Activated CD8-positive, alpha-beta memory T cell treated with anti-CD3 and anti-CD28 coated beads, Interleukin-2, amount 50 U/mL, for 1 hour (primary cell): ENCODE measurements at regions not wholly inside any gene's neighbourhood (a gene's known extent, or its start where the extent isn't known, plus 50 kb on each side); places are given as distances from the start of the nearest gene placed in this dataset.

Experiments used
- DNase-seq: peaks from one replicate; pipeline ENCODE4 v3.0.0-alpha.2; 2020; ENCODE audit errors: extremely low read depth

DNA sequence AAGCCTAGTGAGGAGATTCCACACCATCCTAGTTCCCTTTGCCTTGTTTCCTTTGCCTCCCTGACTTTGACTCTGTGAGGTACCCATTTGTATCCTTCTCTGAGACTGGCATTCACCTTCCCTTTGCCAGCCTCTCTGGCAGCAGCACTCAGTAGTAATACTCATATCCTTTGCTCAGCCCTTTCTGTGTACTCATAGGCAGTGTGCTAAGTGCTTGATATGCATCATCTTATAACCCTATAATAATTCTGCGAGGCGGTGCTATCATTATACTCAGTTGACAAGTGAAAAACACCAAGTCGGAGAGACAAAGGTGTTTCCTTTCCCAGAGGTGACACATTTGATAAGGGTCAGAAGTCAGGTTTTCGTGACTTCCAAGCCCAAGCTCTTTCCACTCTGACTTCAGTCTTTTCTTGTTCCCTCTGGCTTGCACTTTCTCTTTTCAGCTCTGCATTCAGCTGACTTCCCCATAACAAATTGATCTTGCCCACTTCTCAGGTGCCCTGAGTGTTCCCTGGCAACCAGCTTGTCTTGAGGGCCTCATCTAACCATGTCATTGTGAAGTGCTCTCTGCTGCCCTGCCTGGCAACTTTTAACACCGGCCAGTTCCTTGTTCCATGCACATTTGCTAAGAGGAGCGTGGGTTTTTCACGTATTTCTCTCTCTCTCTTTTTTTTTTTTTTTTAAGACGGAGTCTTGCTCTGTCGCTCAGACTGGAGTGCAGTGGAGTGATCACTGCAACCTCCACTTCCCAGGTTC is 94.5 kb upstream of the UPP2 start:
- no peak for DNase-seq

DNA sequence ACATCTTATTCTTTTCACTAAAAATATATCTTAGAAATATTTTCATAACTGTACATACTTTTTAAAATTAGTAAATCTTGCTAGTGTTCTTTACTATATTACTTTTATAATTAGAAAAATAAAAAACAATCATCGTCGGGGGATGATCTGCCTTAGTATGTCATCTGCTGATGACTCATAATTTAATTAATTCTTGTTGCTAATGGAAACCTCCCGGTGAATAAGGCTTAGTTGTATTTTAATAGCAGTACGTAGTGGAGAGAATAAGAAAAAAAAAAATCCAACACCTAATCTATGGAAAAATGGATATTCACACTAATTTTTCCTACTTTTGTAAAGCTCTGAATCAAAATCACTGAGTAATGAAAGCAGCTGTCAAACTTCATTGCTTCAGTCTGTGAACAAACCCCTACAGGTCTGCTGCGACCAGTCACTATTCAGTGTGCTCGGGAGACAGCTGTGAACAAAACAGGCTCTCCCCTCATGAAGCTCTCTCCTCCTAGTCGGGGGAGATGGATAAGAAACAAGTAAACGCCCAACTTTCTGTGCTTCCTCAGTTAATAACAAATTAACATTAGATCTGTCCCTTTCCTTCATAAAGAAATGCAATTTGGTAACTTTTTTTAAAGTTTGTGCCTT is 97.4 kb upstream of the UPP2 start:
- DNase-seq = no peak

DNA sequence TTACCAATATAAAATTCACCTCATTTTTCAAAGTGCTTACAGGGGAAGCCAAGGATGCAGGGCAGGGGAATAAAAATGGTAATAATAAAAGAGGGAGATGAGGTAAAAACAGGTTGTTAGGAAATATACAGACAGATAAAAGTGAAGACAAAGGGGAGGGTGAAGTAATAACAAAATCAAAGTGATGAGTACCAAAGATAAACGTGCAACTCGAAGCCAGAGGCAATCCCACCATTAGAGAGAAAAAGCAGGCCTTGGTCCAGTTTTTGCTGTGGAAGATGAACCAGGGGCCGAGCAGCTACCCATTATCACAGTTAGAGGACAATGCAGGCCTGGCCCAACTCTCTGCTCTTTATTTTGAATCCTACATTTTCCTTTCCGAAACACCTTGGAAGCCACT is 99.6 kb upstream of the UPP2 start:
- no peak for DNase-seq

DNA sequence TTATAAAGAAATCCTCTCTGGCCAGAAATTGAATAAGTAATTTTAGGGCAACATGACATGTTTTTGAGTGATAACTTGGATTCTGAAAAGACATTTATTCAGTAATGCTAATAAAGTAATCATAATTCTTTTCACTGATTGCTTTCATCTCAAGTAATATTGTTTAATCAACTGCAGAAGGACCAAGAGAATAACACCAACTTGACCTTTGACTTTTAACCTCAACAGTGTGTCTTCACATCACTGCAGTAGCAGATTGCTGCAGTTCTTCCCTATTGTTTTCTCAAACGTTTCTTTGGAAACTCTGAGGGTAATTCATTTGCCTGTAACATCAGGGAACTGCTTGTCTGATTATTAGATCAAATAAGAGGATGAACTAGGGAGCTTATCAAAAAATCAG is 104.9 kb upstream of the UPP2 start:
- DNase-seq = no peak

DNA sequence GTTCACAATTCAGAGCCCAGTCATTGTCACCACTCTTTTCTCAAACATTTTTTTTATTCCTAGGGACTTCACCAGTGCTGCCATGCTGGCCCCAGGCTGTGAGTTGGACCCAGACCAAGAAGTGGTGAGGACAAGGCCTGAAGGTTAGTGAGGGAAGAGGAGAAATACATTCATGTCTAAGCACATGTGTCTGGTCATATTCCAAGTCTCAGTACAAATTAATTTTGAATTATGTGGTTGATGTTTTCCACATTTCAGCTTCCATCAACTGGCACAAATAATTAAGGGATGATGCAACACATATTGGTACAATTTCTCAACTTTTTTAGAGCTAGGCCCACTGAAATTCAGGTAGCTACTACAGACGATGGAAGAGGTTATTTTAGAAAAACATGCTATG is 106.6 kb upstream of the UPP2 start:
- DNase-seq = no peak

DNA sequence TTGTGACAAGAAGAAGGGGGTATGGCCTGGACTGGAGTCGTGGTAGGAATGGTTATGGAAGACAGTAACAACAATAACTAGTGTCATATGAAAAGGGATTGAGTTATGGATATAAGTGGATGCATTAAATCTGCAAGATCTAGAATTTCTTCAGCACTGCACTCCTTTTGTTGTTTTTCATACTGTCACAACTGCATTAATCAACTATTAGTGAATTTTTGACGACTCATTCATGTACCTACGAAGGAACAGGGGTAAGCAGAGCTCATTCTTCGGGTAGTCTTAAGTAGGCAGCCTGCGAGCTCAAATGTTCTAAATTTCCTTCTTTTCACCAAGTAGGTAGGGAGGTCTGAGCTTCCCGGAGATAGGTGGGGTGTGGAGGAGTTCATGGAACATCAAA is 109.7 kb upstream of the UPP2 start:
- DNase-seq = no peak

DNA sequence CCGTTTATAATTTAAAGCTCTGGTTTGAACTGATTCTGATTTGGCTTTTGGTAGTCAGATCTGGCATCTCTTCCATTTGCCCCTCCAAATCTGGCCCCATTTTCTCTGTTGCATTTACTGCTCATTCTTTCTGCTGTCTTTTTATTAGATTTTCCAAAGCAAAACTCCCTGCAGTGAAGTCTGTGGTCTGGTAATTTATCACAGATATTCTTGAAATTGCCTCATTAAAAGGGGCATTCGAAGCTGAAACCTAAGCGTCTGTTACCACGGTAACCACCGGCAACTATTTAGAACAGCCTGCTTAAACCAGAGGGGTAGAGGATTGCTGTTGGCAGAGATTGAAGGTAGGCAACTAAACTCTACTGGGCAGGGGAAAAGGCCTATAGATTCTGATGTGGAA is 111.5 kb upstream of the UPP2 start:
- no peak for DNase-seq

DNA sequence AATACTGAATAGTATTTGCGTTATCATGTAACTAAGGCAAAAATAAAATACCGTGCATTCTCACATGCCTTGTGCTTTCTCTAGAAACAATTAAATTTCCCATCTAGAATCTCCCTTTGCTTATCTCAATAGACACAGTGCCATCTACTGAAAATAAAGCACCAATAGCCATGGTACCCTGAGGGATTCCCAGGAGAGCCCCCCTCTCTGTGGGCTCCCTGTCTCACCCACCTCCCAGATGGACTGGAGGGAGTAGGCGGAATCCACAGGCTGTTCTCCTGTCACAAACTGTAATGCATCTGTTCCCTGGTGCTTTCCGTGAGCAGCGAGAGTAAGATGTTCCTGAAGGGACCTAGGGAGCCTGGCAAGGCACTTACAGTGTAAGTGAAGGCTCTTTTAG is 112.4 kb upstream of the UPP2 start:
- no peak for DNase-seq

DNA sequence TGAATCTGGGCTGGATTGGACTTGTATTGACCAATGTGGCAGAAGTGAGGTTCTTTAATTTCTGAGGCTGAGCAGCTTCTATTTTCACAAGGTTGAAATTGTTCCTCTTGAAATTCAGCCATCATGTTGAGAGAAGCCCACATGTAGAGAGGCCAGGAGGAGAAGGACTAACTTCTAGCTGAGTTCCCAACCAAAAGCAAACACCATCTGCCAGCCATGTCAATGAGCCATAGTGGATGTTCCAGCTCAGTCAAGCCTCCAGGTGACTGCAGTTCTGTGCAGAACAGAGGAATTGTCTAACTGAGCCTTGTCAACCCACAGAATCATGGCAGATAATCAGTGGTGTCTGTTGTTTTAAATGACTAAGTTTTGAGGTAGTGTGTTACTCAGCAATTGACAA is 110.6 kb upstream of the ACVR1 start:
- no peak for DNase-seq

DNA sequence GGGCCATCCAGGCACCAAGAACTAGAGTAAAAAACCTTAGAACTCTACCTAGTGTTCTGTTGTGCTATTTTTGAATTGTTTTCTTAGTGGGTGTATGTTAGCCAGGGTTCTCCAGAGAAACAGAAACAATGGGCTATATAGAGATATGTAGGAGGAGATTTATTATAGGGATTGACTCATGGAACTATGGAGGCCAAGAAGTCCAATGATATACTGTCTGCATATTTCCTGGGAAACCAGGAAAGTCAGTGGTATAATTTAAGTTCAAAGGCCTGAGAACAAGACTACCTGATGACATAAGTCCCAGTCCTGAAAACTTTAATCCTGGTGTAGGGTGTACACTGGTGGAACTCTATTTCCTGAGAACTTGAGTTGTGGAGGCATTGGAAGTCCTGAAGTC is 108.7 kb upstream of the ACVR1 start:
- no peak for DNase-seq

DNA sequence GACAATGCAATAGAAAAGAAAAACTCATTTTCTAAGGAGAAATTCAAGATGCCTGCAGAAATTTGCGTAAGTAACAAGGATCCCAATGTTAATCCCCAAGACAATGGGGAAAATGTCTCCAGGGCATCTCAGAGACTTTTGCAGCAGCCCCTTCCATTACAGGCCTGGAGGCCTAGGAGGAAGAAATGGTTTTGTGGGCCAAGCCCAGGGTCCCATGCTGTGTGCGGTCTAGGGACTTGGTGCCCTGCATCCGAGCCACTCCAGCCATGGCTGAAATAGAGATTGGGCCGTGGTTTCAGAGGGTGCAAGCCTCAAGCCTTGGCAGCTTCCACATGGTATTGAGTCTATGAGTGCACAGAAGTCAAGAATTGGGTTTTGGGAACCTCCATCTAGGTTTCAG is 103.9 kb upstream of the ACVR1 start:
- DNase-seq = no peak

DNA sequence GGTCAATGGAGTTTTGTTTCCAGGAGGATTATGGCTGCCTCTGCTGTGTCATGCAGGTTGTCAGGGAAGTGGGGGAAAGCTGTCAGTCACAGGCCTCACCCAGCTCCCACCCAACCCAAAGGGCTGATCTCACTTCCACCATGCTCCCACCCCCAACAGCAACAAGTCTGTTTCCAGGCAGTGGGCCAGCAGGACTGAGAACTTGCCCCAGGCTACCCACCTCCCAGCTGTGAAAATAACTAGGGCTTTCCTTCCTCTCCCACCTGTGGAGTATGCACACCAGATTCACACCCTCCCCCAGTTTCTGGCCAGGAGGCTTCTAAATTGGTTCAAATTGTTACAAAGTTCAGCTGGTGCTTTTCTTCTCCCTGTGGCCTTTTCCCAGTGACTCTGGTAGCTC is 95.6 kb upstream of the ACVR1 start:
- no peak for DNase-seq

DNA sequence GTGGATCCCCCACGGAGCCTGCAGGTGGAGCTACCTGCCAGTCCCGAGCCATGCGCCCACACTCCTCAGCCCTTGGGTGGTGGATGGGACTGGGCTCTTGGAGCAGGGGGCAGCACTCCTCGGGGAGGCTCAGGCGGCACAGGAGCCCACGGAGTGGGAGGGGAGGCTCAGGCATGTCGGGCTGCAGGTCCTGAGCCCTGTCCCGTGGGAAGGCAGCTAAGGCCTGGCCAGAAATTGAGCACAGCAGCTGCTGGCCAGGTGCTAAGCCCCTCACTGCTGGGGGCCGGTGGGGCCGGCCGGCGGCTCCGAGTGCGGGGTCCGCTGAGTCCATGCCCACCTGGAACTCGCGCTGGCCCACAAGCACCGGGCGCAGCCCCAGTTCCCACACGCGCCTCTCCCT is 91.7 kb upstream of the ACVR1 start:
- DNase-seq = no peak

DNA sequence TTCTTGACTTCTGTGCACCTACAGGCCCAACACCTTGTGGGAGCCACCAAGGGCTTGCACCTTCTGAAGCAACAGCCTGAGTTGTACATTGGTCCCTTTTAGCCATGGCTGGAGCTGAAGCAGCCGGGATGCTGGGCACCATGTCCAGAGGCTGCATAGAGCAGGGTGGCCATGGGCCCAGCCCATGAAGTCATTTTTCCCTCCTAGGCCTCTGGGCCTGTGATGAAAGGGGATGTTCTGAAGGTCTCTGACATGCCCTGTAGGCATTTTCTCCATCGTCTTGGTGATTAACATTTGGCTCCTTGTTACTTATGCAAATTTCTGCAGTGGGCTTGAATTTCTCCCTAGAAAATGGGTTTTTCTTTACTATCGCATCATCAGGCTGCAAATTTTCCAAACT is 83.1 kb upstream of the ACVR1 start:
- no peak for DNase-seq

DNA sequence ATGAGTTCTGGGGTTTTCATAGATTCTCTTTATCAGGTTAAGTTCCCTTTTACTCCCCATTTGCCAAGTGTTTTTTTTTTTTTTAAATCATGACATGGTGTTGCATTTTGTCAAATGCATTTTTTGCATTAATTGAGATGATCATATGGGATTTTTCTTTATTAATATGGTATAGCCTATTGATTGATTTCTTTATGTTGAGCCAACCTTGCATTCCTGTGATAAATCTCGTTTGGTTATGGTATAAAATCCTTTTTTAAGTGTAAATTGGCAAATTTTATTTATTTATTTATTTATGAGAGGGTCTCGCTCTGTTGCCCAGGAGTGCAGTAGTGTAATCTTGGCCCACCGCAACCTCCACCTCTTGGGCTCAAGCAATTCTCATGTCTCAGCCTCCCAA is 81.5 kb upstream of the ACVR1 start:
- no peak for DNase-seq

DNA sequence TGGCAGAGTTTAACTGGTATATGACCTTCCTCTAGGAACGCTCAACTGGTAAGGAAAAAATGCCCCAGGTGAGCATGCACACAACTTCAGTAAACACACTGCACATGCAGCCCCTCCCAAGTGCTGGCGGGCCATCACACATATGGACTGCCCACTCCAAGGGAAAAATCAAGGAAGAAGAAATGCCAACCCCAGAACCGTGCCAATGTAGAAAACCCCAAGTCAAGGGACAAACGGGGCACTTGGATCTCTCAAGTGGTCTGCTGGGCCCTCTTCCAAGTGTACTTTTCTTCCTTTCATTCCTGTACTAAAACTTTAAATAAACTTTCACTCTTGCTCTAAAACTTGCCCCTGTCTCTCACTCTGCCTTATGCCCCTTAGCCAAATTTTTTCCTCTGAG is 76.4 kb upstream of the ACVR1 start:
- DNase-seq = no peak

DNA sequence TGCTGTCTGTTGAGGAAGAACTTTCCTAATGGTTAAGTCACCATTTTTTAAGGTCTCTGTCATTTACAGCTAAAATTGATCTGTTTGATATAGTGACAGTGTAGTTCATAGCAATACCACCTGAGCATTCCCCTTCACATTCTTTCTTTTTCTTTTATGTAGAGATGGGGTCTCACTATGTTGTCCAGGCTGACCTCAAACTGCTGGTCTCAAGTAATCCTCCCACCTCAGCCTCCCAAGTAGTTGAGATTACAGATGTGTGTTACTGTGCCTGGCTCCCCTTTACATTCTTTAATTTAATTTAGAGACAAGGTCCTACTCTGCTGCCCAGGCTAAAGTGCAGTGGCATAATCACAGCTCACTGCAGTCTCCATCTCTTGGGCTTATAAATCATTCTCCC is 72.7 kb upstream of the ACVR1 start:
- DNase-seq = no peak

DNA sequence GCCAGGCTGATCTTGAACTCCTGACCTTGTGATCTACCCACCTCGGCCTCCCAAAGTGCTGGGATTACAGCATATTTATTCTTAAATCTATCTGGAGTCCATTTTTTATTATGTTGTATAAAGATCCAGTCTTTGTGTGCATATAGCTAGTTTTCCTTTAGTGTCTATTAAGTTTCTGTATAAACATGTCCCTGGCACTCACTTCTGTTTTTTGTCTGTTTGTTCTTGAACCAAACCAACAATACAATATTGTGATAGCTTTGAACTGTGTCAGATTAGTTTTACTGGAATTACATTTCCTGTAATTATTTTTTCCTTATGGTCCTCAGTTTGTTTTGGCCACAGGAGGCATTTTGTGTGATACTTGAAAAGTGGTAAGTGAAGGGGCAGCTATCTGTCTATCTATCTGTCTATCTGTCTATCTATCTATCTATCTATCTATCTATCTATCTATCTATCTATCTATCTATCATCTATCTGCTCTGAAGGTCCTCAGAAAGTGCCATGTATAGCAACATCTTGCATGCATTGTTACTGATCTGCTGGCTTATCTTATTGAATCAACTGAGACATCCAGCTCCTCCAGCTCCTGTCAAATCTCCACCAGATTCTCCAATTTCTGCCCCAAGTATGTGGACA is 70.9 kb upstream of the ACVR1 start:
- DNase-seq = no peak

DNA sequence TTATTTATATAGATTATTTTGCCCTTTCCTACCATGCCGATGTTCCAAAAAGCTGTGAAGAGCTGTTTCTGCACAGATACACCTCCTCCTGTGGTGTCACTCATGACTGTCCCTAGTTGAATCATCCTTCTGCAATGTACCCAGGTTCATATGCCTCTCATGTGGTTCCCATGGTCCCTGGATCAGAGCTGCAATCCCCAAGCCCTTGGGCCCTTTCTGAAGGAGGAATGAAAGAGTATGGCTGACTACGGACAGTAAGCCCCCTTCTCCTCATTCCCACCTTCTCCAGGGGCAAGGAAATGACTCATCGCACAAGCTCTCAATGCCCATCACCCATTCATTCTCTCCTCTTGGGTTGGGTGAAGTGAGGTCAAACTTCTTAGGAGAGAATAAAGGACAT is 63.9 kb upstream of the ACVR1 start:
- DNase-seq = no peak

DNA sequence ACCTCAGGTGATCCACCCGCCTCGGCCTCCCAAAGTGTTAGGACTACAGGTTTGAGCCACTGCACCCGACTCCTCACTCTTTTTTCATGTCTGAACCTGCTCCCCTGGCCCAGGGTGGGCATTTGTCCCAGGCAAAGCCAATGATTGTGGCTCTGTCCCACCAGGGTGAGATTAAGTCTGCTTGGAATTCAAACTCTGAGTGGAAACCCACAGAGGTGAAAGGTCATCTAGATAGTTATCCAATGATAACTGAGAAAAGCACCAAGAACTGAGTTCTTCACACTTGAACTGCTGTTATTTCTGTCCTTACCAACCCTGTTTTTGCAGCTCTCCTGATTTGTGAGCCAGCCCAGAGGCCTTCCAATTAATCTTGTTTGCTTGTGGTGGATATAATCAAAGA is 62.4 kb upstream of the ACVR1 start:
- DNase-seq = no peak

DNA sequence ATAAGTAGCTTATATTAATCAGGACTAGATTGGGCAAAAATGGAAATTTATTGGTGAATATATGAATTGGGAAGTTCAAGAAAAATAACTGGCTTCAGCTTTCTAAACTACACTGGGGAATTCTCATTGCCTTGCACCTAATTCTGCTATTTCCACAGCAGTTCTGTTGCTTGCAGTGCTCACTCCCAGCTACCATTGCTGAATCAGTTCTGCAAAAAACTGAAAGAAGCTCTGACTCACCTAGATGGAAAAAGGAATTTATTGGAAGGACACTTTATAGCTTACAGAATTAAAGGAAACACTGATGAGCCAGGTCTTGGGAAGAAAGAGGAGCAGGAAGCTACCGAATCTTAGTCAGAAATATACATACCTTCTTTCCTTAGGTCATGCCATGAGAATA is 60.3 kb upstream of the ACVR1 start:
- no peak for DNase-seq

DNA sequence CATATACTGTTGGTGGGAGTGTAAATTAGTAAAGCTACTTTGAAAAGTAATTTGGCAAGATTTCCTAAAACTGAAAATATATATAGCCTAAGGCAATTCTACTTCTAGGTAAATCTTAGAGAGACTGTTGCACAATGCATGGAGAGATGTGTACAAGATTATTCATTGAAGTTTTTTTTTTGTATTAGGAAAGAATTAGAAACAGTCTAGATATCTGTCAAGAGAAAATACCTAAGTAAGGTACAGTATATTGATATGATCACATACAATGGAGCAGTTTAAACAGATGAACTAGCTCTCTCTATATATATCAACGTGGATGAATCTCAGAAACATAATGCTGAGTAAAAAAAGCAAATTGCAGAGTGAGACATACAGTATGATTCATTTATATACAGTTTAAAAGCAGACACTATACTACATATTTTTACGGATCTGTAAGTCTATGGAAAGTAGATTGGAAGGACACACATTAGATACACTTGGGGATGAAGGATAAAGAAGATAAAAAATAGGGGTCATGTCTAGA is 59.3 kb upstream of the ACVR1 start:
- DNase-seq = no peak

DNA sequence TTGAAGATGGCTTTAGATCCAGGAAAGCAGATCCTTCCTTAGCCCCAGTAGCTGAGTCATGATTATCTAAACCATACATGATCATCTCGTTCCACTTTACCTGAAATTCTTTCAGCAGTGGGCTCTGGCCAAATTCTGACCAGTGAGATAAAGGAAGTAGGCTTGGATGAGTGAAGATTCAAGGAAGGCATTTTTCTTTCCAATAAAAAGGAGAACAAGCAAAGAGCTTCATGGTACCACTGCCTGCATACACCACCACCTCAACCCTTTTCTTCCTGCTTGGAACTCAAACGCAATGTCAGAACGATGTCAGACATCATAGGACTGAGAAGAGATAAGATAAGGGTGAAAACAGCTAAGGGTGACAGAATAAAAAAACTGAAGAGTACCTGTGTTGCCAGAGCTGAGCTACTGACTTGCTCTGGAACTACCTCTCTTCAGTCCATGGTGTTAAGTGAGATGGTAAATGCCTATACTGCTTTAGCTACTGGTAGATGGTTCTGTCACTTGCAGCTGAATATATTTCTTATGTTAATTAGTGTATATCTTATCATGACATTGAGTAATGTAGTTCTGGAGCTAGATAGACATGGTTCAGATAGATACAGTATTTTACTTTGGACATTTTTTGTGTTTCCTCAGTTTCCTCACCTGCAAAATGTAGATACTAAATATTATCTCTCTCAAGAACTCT is 58.7 kb upstream of the ACVR1 start:
- no peak for DNase-seq
